B cell (primary cell): ENCODE measurements at regions not wholly inside any gene's neighbourhood (a gene's known extent, or its start where the extent isn't known, plus 50 kb on each side); places are given as distances from the start of the nearest gene placed in this dataset.
"Not testable (repeated sequence)": the region's sequence is repeated elsewhere in the genome, so short reads cannot be mapped to it uniquely, and the experiment has no call there.

Experiments used
- ATAC-seq: fragments of 200-7000 bp; cut with Tn5 transposase; one replicate; pipeline ENCODE4 v1.10.0; 2021; ENCODE audit warnings: low read depth, mild to moderate bottlenecking, moderate number of reproducible peaks, moderate library complexity
- CTCF ChIA-PET: fragments of 350-600 bp; sonication (Branson Sonifier 250); formaldehyde crosslinking; loops from one replicate; lab custom pipeline; 2021; ENCODE audit warnings: antibody characterized with exemption, inconsistent platforms; lab: Charles Lee
- POLR2A ChIA-PET: fragments of 350-600 bp; sonication (Branson Sonifier 250); formaldehyde crosslinking; loops from one replicate; lab custom pipeline; 2021; ENCODE audit warnings: antibody characterized with exemption; lab: Charles Lee
- DNase-seq: peaks from one replicate; pipeline ENCODE4 v3.0.0; 2013
- H2AFZ ChIP-seq: 2 replicates; pipeline ENCODE4 v1.6.1; 2012; ENCODE audit warnings: mild to moderate bottlenecking, low read depth, low read length; ENCODE audit not compliant: insufficient read depth, poor library complexity, severe bottlenecking
- H3K27ac ChIP-seq, 2 donors: 1 replicate in 1 of 2; 2 replicates in 1 of 2; pipeline ENCODE4 v1.5.1; 2012 to 2013; ENCODE audit warnings: low read length in 2 of 2, mild to moderate bottlenecking in 2 of 2, moderate library complexity in 1 of 2
- H3K27me3 ChIP-seq, 4 experiments: fragments of 200-600 bp in 1 of 4; sonication (generic) in 1 of 4; replicated peaks in 1 of 4; 1 replicate in 2 of 4; 2 replicates in 2 of 4; pipeline versions ENCODE4 v1.6.1 to v1.7.0; 2013 to 2016; ENCODE audit warnings: low read length in 3 of 4, mild to moderate bottlenecking in 2 of 4, mixed read lengths in 1 of 4, moderate library complexity in 1 of 4; ENCODE audit not compliant: insufficient read depth in 4 of 4, control insufficient read depth in 3 of 4; ENCODE audit errors: control extremely low read depth in 1 of 4
- H3K36me3 ChIP-seq, 2 experiments: replicated peaks in 1 of 2; 1 replicate in 1 of 2; 2 replicates in 1 of 2; pipeline versions ENCODE4 v1.6.1 to v1.7.1; 2013; ENCODE audit warnings: low read length in 1 of 2; ENCODE audit not compliant: insufficient read depth in 2 of 2, control insufficient read depth in 1 of 2; ENCODE audit errors: control extremely low read depth in 1 of 2, extremely low read depth in 1 of 2
- H3K4me1 ChIP-seq, 2 donors: fragments of 200-600 bp in 1 of 2; sonication (generic) in 1 of 2; 1 replicate in 1 of 2; 2 replicates in 1 of 2; pipeline versions ENCODE4 v1.5.1 to v1.6.1; 2013 to 2017; ENCODE audit warnings: low read length in 2 of 2; ENCODE audit not compliant: control insufficient read depth in 2 of 2, insufficient read depth in 2 of 2
- H3K4me2 ChIP-seq: replicated peaks from 2 replicates; pipeline ENCODE3; 2012; ENCODE audit warnings: mild to moderate bottlenecking, low read depth, low read length; ENCODE audit not compliant: poor library complexity, severe bottlenecking
- H3K4me3 ChIP-seq, 5 experiments: fragments of 200-600 bp in 1 of 5; sonication (generic) in 1 of 5; 1 replicate in 3 of 5; 2 replicates in 2 of 5; pipeline versions ENCODE4 v1.5.1 to v1.7.0; 2011 to 2016; ENCODE audit warnings: low read length in 4 of 5, mild to moderate bottlenecking in 4 of 5, low read depth in 2 of 5, control low read depth in 1 of 5, moderate library complexity in 1 of 5; ENCODE audit not compliant: insufficient read depth in 1 of 5; ENCODE audit errors: control extremely low read depth in 1 of 5, extremely low read depth in 1 of 5
- H3K79me2 ChIP-seq: fragments of 200-600 bp; sonication (generic); one replicate; pipeline ENCODE4 v1.6.0; 2016; ENCODE audit warnings: low read length; ENCODE audit not compliant: control insufficient read depth, insufficient read depth
- H3K9ac ChIP-seq: fragments of 200-600 bp; sonication (generic); 2 replicates; pipeline ENCODE4 v1.6.1; 2017; ENCODE audit warnings: mild to moderate bottlenecking, low read length, moderate library complexity
- H3K9me3 ChIP-seq, 3 donors: one replicate each; pipeline versions ENCODE4 v1.6.1 to v1.7.1; 2013; ENCODE audit warnings: low read length in 2 of 3; ENCODE audit not compliant: control insufficient read depth in 2 of 3, insufficient read depth in 1 of 3; ENCODE audit errors: control extremely low read depth in 1 of 3
- H4K20me1 ChIP-seq: 2 replicates; pipeline ENCODE4 v1.6.0; 2012; ENCODE audit warnings: mild to moderate bottlenecking, low read length; ENCODE audit not compliant: insufficient read depth, control insufficient read depth, poor library complexity, severe bottlenecking
- H3K27ac Mint-ChIP-seq: one replicate; pipeline ENCODE4 v1.8.0; 2021; ENCODE audit warnings: mixed read lengths
- H3K27me3 Mint-ChIP-seq: one replicate; pipeline ENCODE4 v1.8.0; 2021; ENCODE audit warnings: mixed read lengths
- H3K4me1 Mint-ChIP-seq: one replicate; pipeline ENCODE4 v1.8.0; 2021; ENCODE audit warnings: mixed read lengths
- H3K4me3 Mint-ChIP-seq: one replicate; pipeline ENCODE4 v1.8.0; 2021; ENCODE audit warnings: mixed read lengths
- H3K9me3 Mint-ChIP-seq: one replicate; pipeline ENCODE4 v1.8.0; 2022; ENCODE audit warnings: mixed read lengths; ENCODE audit not compliant: insufficient read depth
- EZH2 ChIP-seq: IDR thresholded peaks from 2 replicates; pipeline ENCODE4 v1.6.1; 2012; ENCODE audit warnings: borderline replicate concordance, low read depth, mild to moderate bottlenecking, moderate library complexity, low read length; ENCODE audit not compliant: insufficient read depth, poor library complexity, severe bottlenecking
- WGBS: methylation state at CpG from one replicate; pipeline ENCODE4 v1.1.5; 2013; ENCODE audit warnings: missing lambda C conversion rate; ENCODE audit not compliant: insufficient coverage; 5-methylcytosine and 5-hydroxymethylcytosine counted together
- intact Hi-C: fragments of 100-400 bp; cut with micrococcal nuclease; formaldehyde crosslinking; loops from one replicate; pipeline ENCODE4 v1.10.0; 2022
- TF ChIP-seq, protein P1 (sequence below): fragments of 200-600 bp; IDR thresholded peaks from one replicate; pipeline ENCODE4 v1.8.0; 2022; ENCODE audit warnings: antibody characterized with exemption, mild to moderate bottlenecking

DNA sequence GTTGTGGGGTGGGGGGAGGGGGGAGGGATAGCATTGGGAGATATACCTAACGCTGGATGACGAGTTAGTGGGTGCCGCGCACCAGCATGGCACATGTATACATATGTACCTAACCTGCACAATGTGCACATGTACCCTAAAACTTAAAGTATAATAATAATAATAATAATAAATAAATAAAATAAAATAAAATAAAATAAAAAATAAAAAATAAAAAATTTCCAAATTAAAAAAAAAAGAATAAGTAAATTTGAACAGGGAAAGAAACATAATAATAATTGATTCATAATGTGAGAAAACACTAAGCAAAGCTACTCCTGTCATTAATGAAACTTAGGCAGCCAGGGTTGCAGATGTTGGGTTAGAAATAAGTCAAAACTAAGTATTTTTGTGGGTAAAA is 863.2 kb upstream of the CDH10 start:
- not testable (repeated sequence) for H3K9me3 Mint-ChIP-seq, H3K27me3 Mint-ChIP-seq

DNA sequence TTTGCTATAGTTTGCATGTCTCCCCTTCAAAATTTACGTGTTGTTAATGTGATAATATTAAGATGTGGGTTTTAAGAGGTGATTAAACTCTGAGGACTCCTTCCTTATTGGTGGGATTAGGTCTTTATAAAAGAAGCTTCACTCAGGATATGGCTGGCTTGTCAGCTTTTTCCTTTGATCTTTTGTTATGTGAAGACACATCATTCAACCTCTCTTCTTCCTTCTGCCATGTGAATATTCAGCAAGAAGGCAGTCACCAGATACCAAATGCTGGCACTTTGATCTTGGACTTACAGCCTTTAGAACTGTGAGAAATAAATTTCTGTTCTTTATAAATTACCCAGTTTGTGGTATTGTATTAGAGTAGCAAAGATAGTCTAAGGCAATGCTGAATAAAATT is 855.9 kb upstream of the CDH10 start:
- H3K27ac Mint-ChIP-seq = no peak overlapping the region
- ChIA-PET POLR2A (no interaction called here), CTCF (no interaction called here)
- Histone ChIP-seq H4K20me1 (no peaks in the 10 kb centered on the region), H3K36me3 (no peaks in the 10 kb centered on the region), H2AFZ (no peak overlapping the region), H3K9ac (no peak overlapping the region), H3K27me3 (no peaks in the 10 kb centered on the region), H3K4me1 (no peaks in the 10 kb centered on the region), H3K27ac (no peak overlapping the region), H3K79me2 (no peaks in the 10 kb centered on the region), H3K4me2 (no peak overlapping the region), H3K9me3 (no peaks in the 10 kb centered on the region), H3K4me3 (no peak overlapping the region)
- intact Hi-C loops = no loop called here
- TF ChIP-seq, protein P1, sequence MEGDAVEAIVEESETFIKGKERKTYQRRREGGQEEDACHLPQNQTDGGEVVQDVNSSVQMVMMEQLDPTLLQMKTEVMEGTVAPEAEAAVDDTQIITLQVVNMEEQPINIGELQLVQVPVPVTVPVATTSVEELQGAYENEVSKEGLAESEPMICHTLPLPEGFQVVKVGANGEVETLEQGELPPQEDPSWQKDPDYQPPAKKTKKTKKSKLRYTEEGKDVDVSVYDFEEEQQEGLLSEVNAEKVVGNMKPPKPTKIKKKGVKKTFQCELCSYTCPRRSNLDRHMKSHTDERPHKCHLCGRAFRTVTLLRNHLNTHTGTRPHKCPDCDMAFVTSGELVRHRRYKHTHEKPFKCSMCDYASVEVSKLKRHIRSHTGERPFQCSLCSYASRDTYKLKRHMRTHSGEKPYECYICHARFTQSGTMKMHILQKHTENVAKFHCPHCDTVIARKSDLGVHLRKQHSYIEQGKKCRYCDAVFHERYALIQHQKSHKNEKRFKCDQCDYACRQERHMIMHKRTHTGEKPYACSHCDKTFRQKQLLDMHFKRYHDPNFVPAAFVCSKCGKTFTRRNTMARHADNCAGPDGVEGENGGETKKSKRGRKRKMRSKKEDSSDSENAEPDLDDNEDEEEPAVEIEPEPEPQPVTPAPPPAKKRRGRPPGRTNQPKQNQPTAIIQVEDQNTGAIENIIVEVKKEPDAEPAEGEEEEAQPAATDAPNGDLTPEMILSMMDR = no peak
- TF ChIP-seq EZH2 = no peak
- no CpG with 5 or more reads among the region's 1 CpG for WGBS
- peaks cover 7% of the 10 kb centered on the region for H3K9me3 Mint-ChIP-seq
- no peak overlapping the region for H3K4me3 Mint-ChIP-seq
- no peaks in the 10 kb centered on the region for H3K27me3 Mint-ChIP-seq
- DNase-seq (no peak), ATAC-seq (no peak)
- no peaks in the 10 kb centered on the region for H3K4me1 Mint-ChIP-seq

More for the DNA sequence above, 863.2 kb upstream of the CDH10 start:
- H3K27ac Mint-ChIP-seq, H3K4me2 ChIP-seq, POLR2A ChIA-PET, H3K27ac ChIP-seq, DNase-seq, H3K36me3 ChIP-seq, H3K4me3 ChIP-seq, intact Hi-C loops, H3K9me3 ChIP-seq, H3K79me2 ChIP-seq, ATAC-seq, H3K27me3 ChIP-seq, H3K9ac ChIP-seq, CTCF ChIA-PET, H3K4me1 Mint-ChIP-seq, H2AFZ ChIP-seq, H4K20me1 ChIP-seq, H3K4me3 Mint-ChIP-seq, H3K4me1 ChIP-seq: not testable (repeated sequence)
- WGBS = no CpG with 5 or more reads among the region's 4 CpGs
